HEK293 (cell line): ENCODE measurements at regions not wholly inside any gene's neighbourhood (a gene's known extent, or its start where the extent isn't known, plus 50 kb on each side); places are given as distances from the start of the nearest gene placed in this dataset.

ENCODE experiments used
- CTCF ChIA-PET: fragments of 350-600 bp; formaldehyde crosslinking; extraction: SDS; loops from one replicate; lab custom pipeline; 2021; ENCODE audit warnings: antibody characterized with exemption; lab: Yijun Ruan, JAX
- POLR2A ChIA-PET: fragments of 300-600 bp; formaldehyde crosslinking; extraction: SDS; loops from one replicate; lab custom pipeline; 2020; ENCODE audit warnings: antibody characterized with exemption, inconsistent platforms; lab: Yijun Ruan, JAX
- H3K27ac ChIP-seq: fragments of 200-500 bp; sonication (Bioruptor generic); 2 replicates; pipeline ENCODE4 v1.5.1; 2014; ENCODE audit warnings: low read depth, low read length, control low read depth, inconsistent platforms; ENCODE audit errors: extremely low read depth
- H3K36me3 ChIP-seq, 2 experiments: fragments of 200-500 bp in 1 of 2; sonication (Bioruptor generic) in 1 of 2; 1 replicate in 1 of 2; 2 replicates in 1 of 2; pipeline ENCODE4 v1.5.1; 2014 to 2017; ENCODE audit warnings: inconsistent platforms in 2 of 2, low read length in 2 of 2; ENCODE audit not compliant: control insufficient read depth in 2 of 2, insufficient read depth in 1 of 2
- H3K4me1 ChIP-seq: fragments of 200-500 bp; sonication (Bioruptor generic); 2 replicates; pipeline ENCODE4 v1.5.1; 2014; ENCODE audit warnings: mild to moderate bottlenecking, low read length, inconsistent platforms; ENCODE audit not compliant: control insufficient read depth, insufficient read depth
- H3K4me3 ChIP-seq: 2 replicates; pipeline ENCODE4 v1.5.1; 2011; ENCODE audit warnings: low read depth, mild to moderate bottlenecking, control low read depth, low read length, moderate library complexity
- H3K9me3 ChIP-seq: fragments of 200-500 bp; sonication (Bioruptor generic); 2 replicates; pipeline ENCODE4 v1.5.1; 2014; ENCODE audit warnings: low read depth, low read length, inconsistent platforms; ENCODE audit not compliant: control insufficient read depth, insufficient read depth
- AEBP2 ChIP-seq: fragments of 450-650 bp; formaldehyde crosslinking; IDR thresholded peaks from 2 replicates; pipeline ENCODE4 v1.5.1; 2016; ENCODE audit warnings: missing biosample characterization, missing genetic modification characterization, borderline replicate concordance
- ATF2 ChIP-seq: fragments of 450-650 bp; formaldehyde crosslinking; IDR thresholded peaks from 2 replicates; pipeline ENCODE4 v1.5.1; 2016; ENCODE audit warnings: missing biosample characterization, missing genetic modification characterization, low read depth
- HOXD13 ChIP-seq: sonication (generic); formaldehyde crosslinking; IDR thresholded peaks from 2 replicates; pipeline ENCODE4 v1.8.0; 2022; ENCODE audit warnings: missing genetic modification reagents, borderline replicate concordance
- KLF10 ChIP-seq: fragments of 450-650 bp; IDR thresholded peaks from 2 replicates; pipeline ENCODE4 v1.5.1; 2018; ENCODE audit warnings: missing biosample characterization, mild to moderate bottlenecking, missing genetic modification characterization
- KLF9 ChIP-seq: fragments of 450-650 bp; formaldehyde crosslinking; IDR thresholded peaks from 2 replicates; pipeline ENCODE4 v1.5.1; 2016; ENCODE audit warnings: missing biosample characterization, missing genetic modification characterization, low read depth
- MEIS1 ChIP-seq: sonication (generic); formaldehyde crosslinking; IDR thresholded peaks from 2 replicates; pipeline ENCODE4 v1.8.1; 2022; ENCODE audit warnings: missing genetic modification reagents, mild to moderate bottlenecking, borderline replicate concordance
- ZBTB7A ChIP-seq: fragments of 450-650 bp; formaldehyde crosslinking; IDR thresholded peaks from 2 replicates; pipeline ENCODE4 v1.5.1; 2016; ENCODE audit warnings: low read depth, missing biosample characterization, missing genetic modification characterization
- ZNF133 ChIP-seq: fragments of 450-650 bp; formaldehyde crosslinking; IDR thresholded peaks from 2 replicates; pipeline ENCODE4 v1.5.1; 2016; ENCODE audit warnings: missing biosample characterization, missing genetic modification characterization
- ZNF140 ChIP-seq: fragments of 450-650 bp; formaldehyde crosslinking; IDR thresholded peaks from 2 replicates; pipeline ENCODE4 v1.5.1; 2016; ENCODE audit warnings: missing biosample characterization, missing genetic modification characterization
- ZNF169 ChIP-seq: fragments of 450-650 bp; formaldehyde crosslinking; IDR thresholded peaks from 2 replicates; pipeline ENCODE4 v1.5.1; 2016; ENCODE audit warnings: missing biosample characterization, missing genetic modification characterization
- ZNF18 ChIP-seq: fragments of 450-650 bp; formaldehyde crosslinking; IDR thresholded peaks from 2 replicates; pipeline ENCODE4 v1.5.1; 2016; ENCODE audit warnings: missing biosample characterization, missing genetic modification characterization
- ZNF184 ChIP-seq: fragments of 450-650 bp; IDR thresholded peaks from 2 replicates; pipeline ENCODE4 v1.5.1; 2018; ENCODE audit warnings: missing biosample characterization, mild to moderate bottlenecking, missing genetic modification characterization
- ZNF23 ChIP-seq: fragments of 450-650 bp; formaldehyde crosslinking; IDR thresholded peaks from 2 replicates; pipeline ENCODE4 v1.5.1; 2016; ENCODE audit warnings: missing biosample characterization, missing genetic modification characterization, borderline replicate concordance
- ZNF292 ChIP-seq: fragments of 450-650 bp; formaldehyde crosslinking; IDR thresholded peaks from 2 replicates; pipeline ENCODE4 v1.5.1; 2016; ENCODE audit warnings: low read depth, missing biosample characterization, missing genetic modification characterization, borderline replicate concordance
- ZNF544 ChIP-seq: fragments of 450-650 bp; formaldehyde crosslinking; IDR thresholded peaks from 2 replicates; pipeline ENCODE4 v1.5.0; 2017; ENCODE audit warnings: missing biosample characterization, missing genetic modification characterization
- ZNF571 ChIP-seq: fragments of 450-650 bp; formaldehyde crosslinking; IDR thresholded peaks from 2 replicates; pipeline ENCODE4 v1.5.0; 2017; ENCODE audit warnings: missing biosample characterization, missing genetic modification characterization
- ZNF621 ChIP-seq: fragments of 450-650 bp; formaldehyde crosslinking; IDR thresholded peaks from 2 replicates; pipeline ENCODE4 v1.5.1; 2017; ENCODE audit warnings: missing biosample characterization, missing genetic modification characterization
- ZNF626 ChIP-seq: fragments of 450-650 bp; sonication (Bioruptor Pico); formaldehyde crosslinking; IDR thresholded peaks from 2 replicates; pipeline ENCODE4 v1.5.1; 2018; ENCODE audit warnings: missing biosample characterization, missing genetic modification characterization, inconsistent platforms
- ZNF629 ChIP-seq: fragments of 450-650 bp; formaldehyde crosslinking; IDR thresholded peaks from 2 replicates; pipeline ENCODE4 v1.5.1; 2017; ENCODE audit warnings: missing biosample characterization, missing genetic modification characterization
- ZNF639 ChIP-seq: fragments of 450-650 bp; formaldehyde crosslinking; IDR thresholded peaks from 2 replicates; pipeline ENCODE4 v1.5.1; 2016; ENCODE audit warnings: missing biosample characterization, missing genetic modification characterization
- ZNF670 ChIP-seq: fragments of 450-650 bp; formaldehyde crosslinking; IDR thresholded peaks from 2 replicates; pipeline ENCODE4 v1.5.1; 2016; ENCODE audit warnings: missing biosample characterization, missing genetic modification characterization, low read depth

GRCh38 chr20:48425321-48425720 lies 402.5 kb downstream of the PREX1 start (continued):
- no peak for TF ChIP-seq ATF2 (tag by site-specific recombination)
- TF ChIP-seq AEBP2 = no peak

- Histone ChIP-seq H3K4me1 (no peaks in the 10 kb centered on the region), H3K4me3 (no peak overlapping the region), H3K36me3 (no peaks in the 10 kb centered on the region), H3K9me3 (no peaks in the 10 kb centered on the region), H3K27ac (no peak overlapping the region)
- TF ChIP-seq ZNF133 (tag by site-specific recombination) (no peak), ZNF621 (tag by site-specific recombination) (no peak)
- POLR2A ChIA-PET = no interaction called here
- CTCF ChIA-PET = interaction anchor here (0.7 to 4.6 kb wide), 2 partner anchors 199 to 203 kb away, joined by 3 to 18 read pairs; no protein-coding TSS in a partner anchor
These were observed 405.4 kb downstream of the PREX1 start for GRCh38 chr20:48422242-48422960.

GRCh38 chr20:48421547-48421946 lies 406.3 kb downstream of the PREX1 start:
- no peaks in the 10 kb centered on the region for H3K4me1 ChIP-seq
- ChIA-PET POLR2A (no interaction called here), CTCF (interaction anchor here (4.6 kb wide), 1 partner anchor 200 kb away, joined by 18 read pairs; no protein-coding TSS in a partner anchor)
- H3K27ac ChIP-seq = no peak overlapping the region
- H3K9me3 ChIP-seq = no peaks in the 10 kb centered on the region
- TF ChIP-seq ZNF571 (tag by site-specific recombination) (no peak), ZNF670 (tag by site-specific recombination) (no peak), ZNF18 (tag by site-specific recombination) (no peak), ZNF169 (tag by site-specific recombination) (no peak), KLF10 (no peak), ZNF639 (no peak), ZNF544 (tag by site-specific recombination) (no peak), ZNF184 (tag by site-specific recombination) (no peak), ZNF629 (tag by site-specific recombination) (no peak), ZNF23 (tag by site-specific recombination) (no peak), ZBTB7A (tag by site-specific recombination) (no peak), KLF9 (tag by site-specific recombination) (no peak), ZNF140 (no peak), MEIS1 (CRISPR knock-in tag) (no peak), ZNF626 (tag by site-specific recombination) (no peak), ZNF292 (tag by site-specific recombination) (no peak), HOXD13 (CRISPR knock-in tag) (no peak)
- H3K36me3 ChIP-seq = no peaks in the 10 kb centered on the region
- H3K4me3 ChIP-seq = no peak overlapping the region
